Pancreas (tissue), 10 donors: ENCODE measurements at regions not wholly inside any gene's neighbourhood (a gene's known extent, or its start where the extent isn't known, plus 50 kb on each side); places are given as distances from the start of the nearest gene placed in this dataset.

Experiments
- ATAC-seq, 4 donors: fragments of 200-7000 bp; cut with Tn5 transposase; one replicate each; pipeline versions ENCODE4 v1.8.0 to v1.9.1; 2020; ENCODE audit warnings: mild to moderate bottlenecking in 4 of 4, moderate library complexity in 4 of 4
- DNase-seq, 6 donors: peaks; one replicate each; pipeline ENCODE4 v3.0.0-alpha.2; 2020
- FAIRE-seq: peaks from 2 replicates; lab custom pipeline; 2012; peaks lifted over from hg19 to GRCh38; lab: Jason Lieb, UNC
- H3K27ac ChIP-seq, 4 donors: fragments of 200-600 bp; sonication (generic); 1 replicate in 3 of 4; 2 replicates in 1 of 4; pipeline versions ENCODE4 v1.5.0 to v1.8.0; 2020
- H3K27me3 ChIP-seq, 4 donors: fragments of 200-600 bp; one replicate each; pipeline ENCODE4 v1.8.0; 2021
- H3K36me3 ChIP-seq, 3 donors: fragments of 200-600 bp; sonication (generic) in 1 of 3; one replicate each; pipeline versions ENCODE4 v1.5.0 to v1.8.0; 2020 to 2021
- H3K4me1 ChIP-seq, 3 donors: fragments of 200-600 bp; one replicate each; pipeline ENCODE4 v1.8.0; 2021
- H3K4me3 ChIP-seq, 4 donors: fragments of 200-600 bp; sonication (generic) in 2 of 4; one replicate each; pipeline versions ENCODE4 v1.5.0 to v1.8.0; 2020 to 2021
- H3K9me3 ChIP-seq, 4 donors: fragments of 200-600 bp; one replicate each; pipeline ENCODE4 v1.8.0; 2021
- WGBS, 2 donors: extraction: QIAGEN DNeasy Blood & Tissue Kit; methylation state at CpG; one replicate each; pipeline ENCODE4 v1.1.7; 2013; 5-methylcytosine and 5-hydroxymethylcytosine counted together
- intact Hi-C, 3 donors: fragments of 100-400 bp; cut with DNase I; formaldehyde crosslinking; loops; one replicate each; pipeline versions ENCODE4 v1.11.1 to v1.14.2; 2022
- TF ChIP-seq, protein P1 (sequence below), 4 donors: fragments of 200-600 bp; sonication (generic) in 3 of 4; IDR thresholded peaks; one replicate each; pipeline versions ENCODE4 v1.5.0 to v1.8.0; 2021; ENCODE audit warnings: antibody characterized with exemption in 4 of 4
- donor health status: healthy with polysubstance abuse.
- donor health status: DM: no; HTN: no; CAD: no; lungs with moderate emphysema.
- donor health status: DM: no; HTN: no; CAD: no.
- donor health status: control.
- donor health status: control.
- donor health status: Bipolar disorder and iron deficiency.
- donor health status: DM: yes; HTN: yes; CAD: no.
- donor health status: DM: no; HTN: no; CAD: no.
- donor health status: DM: no; HTN: no; CAD: no.
- donor health status: DM: yes; HTN: yes; CAD: no.

- ATAC-seq (no peak), DNase-seq (no peak), FAIRE-seq (no peak)
- no peaks in the 10 kb centered on the region for H3K4me1 ChIP-seq
- no peaks in the 10 kb centered on the region for H3K36me3 ChIP-seq
- no peaks in the 10 kb centered on the region for H3K27me3 ChIP-seq
- no peak overlapping the region for H3K27ac ChIP-seq
- TF ChIP-seq, protein P1, sequence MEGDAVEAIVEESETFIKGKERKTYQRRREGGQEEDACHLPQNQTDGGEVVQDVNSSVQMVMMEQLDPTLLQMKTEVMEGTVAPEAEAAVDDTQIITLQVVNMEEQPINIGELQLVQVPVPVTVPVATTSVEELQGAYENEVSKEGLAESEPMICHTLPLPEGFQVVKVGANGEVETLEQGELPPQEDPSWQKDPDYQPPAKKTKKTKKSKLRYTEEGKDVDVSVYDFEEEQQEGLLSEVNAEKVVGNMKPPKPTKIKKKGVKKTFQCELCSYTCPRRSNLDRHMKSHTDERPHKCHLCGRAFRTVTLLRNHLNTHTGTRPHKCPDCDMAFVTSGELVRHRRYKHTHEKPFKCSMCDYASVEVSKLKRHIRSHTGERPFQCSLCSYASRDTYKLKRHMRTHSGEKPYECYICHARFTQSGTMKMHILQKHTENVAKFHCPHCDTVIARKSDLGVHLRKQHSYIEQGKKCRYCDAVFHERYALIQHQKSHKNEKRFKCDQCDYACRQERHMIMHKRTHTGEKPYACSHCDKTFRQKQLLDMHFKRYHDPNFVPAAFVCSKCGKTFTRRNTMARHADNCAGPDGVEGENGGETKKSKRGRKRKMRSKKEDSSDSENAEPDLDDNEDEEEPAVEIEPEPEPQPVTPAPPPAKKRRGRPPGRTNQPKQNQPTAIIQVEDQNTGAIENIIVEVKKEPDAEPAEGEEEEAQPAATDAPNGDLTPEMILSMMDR (IDR thresholded peaks at IDR 0.05) = no peak
- no peaks in the 10 kb centered on the region for H3K9me3 ChIP-seq
- H3K4me3 ChIP-seq = no peak overlapping the region
- intact Hi-C loops = no loop called here
- 76 to 85% methylated on average over 1 of the region's 1 CpG for WGBS, 2 donors
Measured at GRCh38 chr7:52794621-52795020, 240.8 kb upstream of the POM121L12 start.

DNA sequence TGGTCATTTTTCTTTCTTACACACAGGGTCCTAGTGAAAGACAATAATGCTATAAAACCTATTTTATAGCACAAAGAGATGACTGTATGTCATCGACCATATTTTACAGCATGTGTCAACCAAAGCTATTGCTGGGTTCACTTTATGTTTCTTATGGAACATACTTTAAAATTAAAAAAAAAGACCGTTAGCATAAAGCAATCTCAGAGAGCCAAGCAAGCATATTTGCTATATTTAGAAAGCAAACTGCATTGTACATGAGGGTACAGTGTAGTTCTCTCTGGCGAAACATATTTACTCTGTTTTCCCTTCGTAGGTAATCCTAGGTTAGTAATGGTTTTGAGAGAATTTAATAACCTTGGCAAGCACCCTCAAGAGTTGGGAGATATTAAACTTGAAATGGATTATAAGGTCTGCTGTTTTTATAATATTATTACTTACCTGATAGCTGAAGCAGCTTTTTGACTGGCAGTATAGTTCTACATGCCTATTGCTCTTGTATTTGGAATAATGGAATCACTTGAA lies 244.2 kb upstream of the POM121L12 start:
- H3K9me3 ChIP-seq = no peaks in the 10 kb centered on the region
- H3K36me3 ChIP-seq = no peaks in the 10 kb centered on the region
- no peak for ATAC-seq
- TF ChIP-seq, protein P1 (IDR thresholded peaks at IDR 0.05) = no peak
- 55 to 59% methylated on average over 4 of the region's 4 CpGs for WGBS, 2 donors
- no peak overlapping the region for H3K27ac ChIP-seq
- no peaks in the 10 kb centered on the region for H3K4me1 ChIP-seq
- no peak for FAIRE-seq
- intact Hi-C loops = no loop called here
- H3K4me3 ChIP-seq = no peak overlapping the region
- no peak for DNase-seq
- no peaks in the 10 kb centered on the region for H3K27me3 ChIP-seq

DNA sequence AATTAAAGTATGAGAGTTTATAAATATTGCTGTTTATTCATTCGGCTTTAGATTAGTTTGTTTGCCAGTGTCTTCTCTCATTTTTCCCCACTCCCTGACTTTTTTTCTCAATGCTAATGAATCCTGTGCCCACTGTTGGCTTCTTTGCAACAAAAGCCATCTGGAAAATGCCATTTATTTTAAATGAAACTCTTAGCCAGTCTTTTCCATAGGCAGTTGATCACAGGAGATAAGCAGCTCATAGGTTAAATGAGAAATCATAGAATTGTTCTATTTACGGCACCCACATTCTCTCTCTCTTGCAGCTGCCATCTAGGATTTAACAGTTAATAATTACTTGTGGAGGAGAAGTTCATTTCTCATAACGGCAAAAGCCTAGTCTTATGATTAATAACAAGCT lies 249.3 kb upstream of the POM121L12 start:
- Histone ChIP-seq H3K36me3 (no peaks in the 10 kb centered on the region), H3K4me1 (no peaks in the 10 kb centered on the region), H3K27me3 (no peaks in the 10 kb centered on the region), H3K9me3 (no peaks in the 10 kb centered on the region), H3K4me3 (no peak overlapping the region), H3K27ac (no peak overlapping the region)
- intact Hi-C loops = no loop called here
- DNase-seq = no peak
- WGBS, 2 donors = 22 to 29% methylated on average over 3 of the region's 3 CpGs
- TF ChIP-seq, protein P1 (IDR thresholded peaks at IDR 0.05) = no peak
- FAIRE-seq = no peak
- ATAC-seq = no peak

DNA sequence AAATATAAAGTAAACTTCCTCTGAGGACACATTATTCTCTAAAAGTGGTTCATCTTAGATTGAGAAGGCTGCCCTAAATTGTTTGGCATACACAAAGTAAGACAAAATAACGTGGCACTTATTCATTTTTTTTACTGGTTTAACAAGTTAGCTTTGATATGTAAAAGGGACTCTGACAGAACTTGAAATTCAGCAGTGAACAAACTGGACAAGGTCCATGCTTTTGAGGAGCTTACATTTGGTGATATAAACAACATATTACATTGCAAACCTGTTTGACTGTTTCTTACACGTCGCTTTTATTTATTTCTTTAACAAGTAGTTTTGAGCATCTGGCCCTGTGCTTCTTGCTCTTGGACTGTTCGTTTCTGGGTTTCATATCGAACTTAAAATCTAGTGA lies 253.1 kb upstream of the POM121L12 start:
- H3K27me3 ChIP-seq = no peaks in the 10 kb centered on the region
- no peaks in the 10 kb centered on the region for H3K9me3 ChIP-seq
- no peak for FAIRE-seq
- no peaks in the 10 kb centered on the region for H3K36me3 ChIP-seq
- ATAC-seq = no peak
- no peak overlapping the region for H3K27ac ChIP-seq
- intact Hi-C loops = no loop called here
- H3K4me3 ChIP-seq = no peak overlapping the region
- 40 to 46% methylated on average over 5 of the region's 5 CpGs for WGBS, 2 donors
- no peak for DNase-seq
- TF ChIP-seq, protein P1 (IDR thresholded peaks at IDR 0.05) = no peak
- no peaks in the 10 kb centered on the region for H3K4me1 ChIP-seq

- FAIRE-seq (no peak), DNase-seq (no peak), ATAC-seq (no peak)
- no peaks in the 10 kb centered on the region for H3K27me3 ChIP-seq
- intact Hi-C loops = no loop called here
- H3K36me3 ChIP-seq = no peaks in the 10 kb centered on the region
- H3K27ac ChIP-seq = no peak overlapping the region
- TF ChIP-seq, protein P1 (IDR thresholded peaks at IDR 0.05) = no peak
- H3K4me3 ChIP-seq = no peak overlapping the region
- no peaks in the 10 kb centered on the region for H3K4me1 ChIP-seq
- no peaks in the 10 kb centered on the region for H3K9me3 ChIP-seq
- WGBS, 2 donors = 47 to 52% methylated on average over 4 of the region's 4 CpGs
Measured at GRCh38 chr7:52781250-52781649, 254.2 kb upstream of the POM121L12 start.
